Breast epithelium (tissue), 3 donors: ENCODE measurements at regions not wholly inside any gene's neighbourhood (a gene's known extent, or its start where the extent isn't known, plus 50 kb on each side); places are given as distances from the start of the nearest gene placed in this dataset.

Experiments
- POLR2A ChIP-seq: fragments of 450-650 bp; IDR thresholded peaks from one replicate; pipeline ENCODE4 v1.6.1; 2016; ENCODE audit warnings: antibody characterized with exemption, mild to moderate bottlenecking, moderate library complexity
- POLR2AphosphoS5 ChIP-seq, 3 donors: sonication (generic); formaldehyde crosslinking; IDR thresholded peaks; one replicate each; pipeline ENCODE4 v1.6.1; 2017; ENCODE audit warnings: antibody characterized with exemption in 3 of 3

DNA sequence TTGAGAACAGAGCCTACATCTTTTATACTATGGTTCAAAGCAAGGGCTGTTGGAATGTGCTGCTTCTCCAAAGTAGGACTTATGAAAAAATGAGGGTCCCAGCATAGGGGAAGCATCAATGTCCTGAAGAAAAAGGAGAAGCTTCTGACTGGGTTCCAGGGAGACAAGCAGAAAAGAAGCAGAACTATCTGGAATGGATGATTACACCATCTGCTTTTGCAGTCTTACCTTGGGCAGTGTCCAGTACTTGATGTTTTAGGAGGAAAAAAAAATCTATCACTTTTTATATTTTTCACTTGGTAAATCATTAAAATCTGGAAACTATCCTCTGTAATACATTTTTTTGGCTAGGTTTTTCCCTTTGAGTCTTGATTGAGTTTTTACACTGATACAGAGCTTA is 57.9 kb upstream of the DPH6 start:
- no peak for TF ChIP-seq POLR2A
- no peak for TF ChIP-seq POLR2AphosphoS5 (IDR thresholded peaks at IDR 0.05)
